Activated CD8-positive, alpha-beta T cell treated with anti-CD3 and anti-CD28 coated beads, Interleukin-2, amount 10 ng/mL, durations not matched to agents 7 days and 5 days (primary cell): ENCODE measurements at regions not wholly inside any gene's neighbourhood (a gene's known extent, or its start where the extent isn't known, plus 50 kb on each side); places are given as distances from the start of the nearest gene placed in this dataset.

Experiments
- ATAC-seq: fragments of 150-1000 bp; cut with Tn5 transposase; one replicate; pipeline ENCODE4 v1.10.0; 2021; ENCODE audit warnings: moderate library complexity
- CTCF ChIA-PET: fragments of 350-600 bp; sonication (Branson Sonifier 250); formaldehyde crosslinking; loops from one replicate; lab custom pipeline; 2021; ENCODE audit warnings: antibody characterized with exemption; lab: Charles Lee
- POLR2A ChIA-PET: fragments of 350-600 bp; sonication (Branson Sonifier 250); formaldehyde crosslinking; loops from one replicate; lab custom pipeline; 2021; ENCODE audit warnings: antibody characterized with exemption; lab: Charles Lee
- DNase-seq: peaks from one replicate; pipeline ENCODE4 v3.0.0-alpha.2; 2020
- H3K27ac Mint-ChIP-seq: one replicate; pipeline ENCODE4 v1.8.0; 2021; ENCODE audit warnings: mild to moderate bottlenecking, mixed read lengths
- H3K27me3 Mint-ChIP-seq: one replicate; pipeline ENCODE4 v1.8.0; 2021; ENCODE audit warnings: low read depth, mixed read lengths
- H3K36me3 Mint-ChIP-seq: one replicate; pipeline ENCODE4 v1.8.0; 2021; ENCODE audit warnings: low read depth, mixed read lengths
- H3K4me1 Mint-ChIP-seq: one replicate; pipeline ENCODE4 v1.8.0; 2021; ENCODE audit warnings: low read depth, mixed read lengths
- H3K4me3 Mint-ChIP-seq: one replicate; pipeline ENCODE4 v1.8.0; 2021; ENCODE audit warnings: mild to moderate bottlenecking, mixed read lengths
- H3K9me3 Mint-ChIP-seq: one replicate; pipeline ENCODE4 v1.8.0; 2022; ENCODE audit warnings: mixed read lengths; ENCODE audit not compliant: insufficient read depth

DNA sequence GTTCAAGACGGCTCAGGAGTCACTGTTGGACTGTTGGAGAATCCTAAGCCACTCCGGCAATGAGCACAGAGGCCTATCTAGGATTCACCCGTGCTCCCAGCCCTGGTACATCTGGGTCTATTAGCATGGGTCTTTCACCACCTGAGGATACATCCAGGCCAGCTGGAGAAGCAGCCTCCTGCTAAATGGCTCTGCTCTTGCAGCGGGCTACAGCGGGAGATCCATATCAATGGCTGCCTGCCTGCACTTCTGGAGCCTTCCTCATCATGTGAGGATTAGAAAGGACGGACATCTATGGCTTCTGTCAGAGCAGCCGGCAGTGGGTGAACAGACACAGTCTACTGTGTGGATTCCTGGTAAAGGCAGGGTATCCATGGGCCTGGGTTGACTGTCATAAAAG is 357.4 kb downstream of the MLLT3 start:
- ChIA-PET POLR2A (no interaction called here), CTCF (no interaction called here)
- Mint-ChIP-seq H3K27ac (no peak overlapping the region), H3K4me3 (no peak overlapping the region), H3K9me3 (peaks cover 26% of the 10 kb centered on the region), H3K4me1 (peaks cover 15% of the 10 kb centered on the region), H3K36me3 (peaks cover 35% of the 10 kb centered on the region), H3K27me3 (no peaks in the 10 kb centered on the region)
- no peak for ATAC-seq
- no peak for DNase-seq

DNA sequence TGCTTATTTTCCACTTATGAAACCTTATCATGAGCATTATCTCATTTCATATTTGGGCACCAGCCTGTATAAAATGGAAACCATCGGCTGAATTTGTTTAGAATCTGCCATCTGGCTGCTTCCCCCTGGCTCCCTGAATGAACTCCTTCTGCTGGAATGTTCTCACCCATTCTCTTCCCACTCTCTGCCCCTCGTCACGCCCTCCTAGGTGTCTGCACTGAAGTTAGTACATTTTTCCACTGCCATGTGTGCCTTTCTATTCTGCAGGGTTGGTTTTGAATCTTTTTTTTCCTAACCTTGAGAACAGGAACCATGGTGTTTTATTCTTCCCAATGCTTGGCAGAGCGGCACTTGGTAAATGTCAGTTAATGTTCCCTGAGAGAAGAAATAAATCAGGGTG is 359.7 kb downstream of the MLLT3 start:
- no peak overlapping the region for H3K4me3 Mint-ChIP-seq
- ChIA-PET CTCF (no interaction called here), POLR2A (no interaction called here)
- ATAC-seq, result no peak
- no peak for DNase-seq
- peaks cover 17% of the 10 kb centered on the region for H3K9me3 Mint-ChIP-seq
- peaks cover 21% of the 10 kb centered on the region for H3K36me3 Mint-ChIP-seq
- H3K27me3 Mint-ChIP-seq, result no peaks in the 10 kb centered on the region
- H3K4me1 Mint-ChIP-seq, result peaks cover 6% of the 10 kb centered on the region
- peak overlapping the region; percentile 19 for H3K27ac Mint-ChIP-seq

DNA sequence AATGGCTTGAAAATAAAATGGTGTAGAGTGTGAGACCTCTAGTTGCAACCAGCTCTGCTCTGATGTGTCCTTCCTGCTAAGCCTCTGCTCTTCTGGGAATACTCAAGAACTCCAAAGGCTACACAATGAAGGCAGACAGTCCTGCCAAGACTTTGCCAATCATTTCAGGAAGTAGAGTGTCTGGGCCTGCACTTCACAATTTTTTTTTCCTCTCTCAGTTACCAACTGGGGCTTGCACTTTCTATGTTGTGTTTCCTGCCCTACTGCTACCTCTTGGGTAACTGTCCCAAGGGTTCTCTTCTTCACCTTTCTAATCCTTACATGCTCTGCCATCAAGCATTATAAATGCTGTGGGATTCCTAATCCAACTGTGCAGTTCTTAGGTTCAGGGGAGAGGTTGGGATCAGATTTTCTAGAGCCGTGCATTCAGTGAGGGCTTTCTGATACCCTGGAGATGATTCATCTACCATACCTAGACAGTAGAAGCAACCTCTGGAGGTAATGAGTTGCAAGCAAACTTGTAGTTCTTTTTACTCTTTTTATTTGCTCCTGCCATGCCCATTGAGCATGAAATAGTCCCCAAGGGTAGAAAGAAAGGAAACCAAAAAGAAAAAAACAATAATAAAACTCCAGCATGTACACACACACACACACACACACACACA is 365.9 kb downstream of the MLLT3 start:
- DNase-seq (no peak), ATAC-seq (peak; percentile 63)
- ChIA-PET POLR2A (interaction anchor here (1.5 kb wide), 1 partner anchor 14 kb away, joined by 5 read pairs; no protein-coding TSS in a partner anchor), CTCF (interaction anchor here (0.6 to 1.0 kb wide), 2 partner anchors 310 kb away, joined by 3 to 4 read pairs; no protein-coding TSS in a partner anchor)
- H3K27me3 Mint-ChIP-seq, result no peaks in the 10 kb centered on the region
- peaks cover 10% of the 10 kb centered on the region for H3K9me3 Mint-ChIP-seq
- peak overlapping the region; percentile 92 for H3K27ac Mint-ChIP-seq
- peaks cover 40% of the 10 kb centered on the region for H3K4me1 Mint-ChIP-seq
- peaks cover 37% of the 10 kb centered on the region for H3K36me3 Mint-ChIP-seq
- H3K4me3 Mint-ChIP-seq, result no peak overlapping the region

DNA sequence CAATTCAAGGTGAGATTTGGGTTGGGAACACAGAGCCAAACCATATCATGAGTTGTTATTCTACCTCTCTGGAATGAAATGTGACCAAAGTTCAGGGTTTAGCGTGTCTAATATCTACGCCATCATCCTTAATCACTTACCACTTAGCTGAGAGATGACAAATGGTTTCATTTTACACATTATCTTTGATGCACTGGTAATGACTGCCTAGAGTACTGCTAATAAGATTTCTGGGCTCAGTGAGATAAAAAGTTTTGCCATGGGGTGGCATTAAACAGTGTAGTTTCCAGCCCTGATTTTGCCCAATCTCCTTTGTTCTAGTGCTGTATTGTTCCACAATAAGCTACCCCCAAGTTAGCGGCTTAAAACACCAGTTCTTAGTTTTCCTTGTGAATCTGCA is 367.2 kb downstream of the MLLT3 start:
- Mint-ChIP-seq H3K4me1 (peaks cover 37% of the 10 kb centered on the region), H3K27me3 (no peaks in the 10 kb centered on the region), H3K4me3 (no peak overlapping the region), H3K9me3 (peaks cover 10% of the 10 kb centered on the region), H3K27ac (peak overlapping the region; percentile 31), H3K36me3 (peaks cover 37% of the 10 kb centered on the region)
- no peak for ATAC-seq
- CTCF ChIA-PET, result no interaction called here
- no peak for DNase-seq
- POLR2A ChIA-PET, result interaction anchor here (1.5 kb wide), 1 partner anchor 13 kb away, joined by 5 read pairs; no protein-coding TSS in a partner anchor

DNA sequence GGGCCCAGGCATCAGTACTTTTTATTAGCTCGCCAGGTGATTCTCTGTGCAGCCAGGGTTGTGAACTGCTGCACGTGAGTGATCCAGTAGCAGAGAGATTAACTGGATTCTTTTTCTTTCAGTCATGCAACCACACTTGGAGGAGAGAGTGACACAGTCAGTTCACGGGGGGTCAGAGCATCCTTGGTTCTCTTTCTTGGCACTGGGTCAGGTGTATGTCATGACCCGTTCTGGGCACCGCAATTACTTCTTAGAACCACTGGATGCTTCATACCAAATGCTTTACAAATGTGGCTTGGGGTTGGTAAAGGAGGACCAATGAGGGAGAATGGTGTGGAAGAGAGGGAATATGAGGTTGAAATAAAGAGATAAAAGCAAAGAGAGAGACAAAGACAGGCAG is 368.7 kb downstream of the MLLT3 start:
- no peak for DNase-seq
- POLR2A ChIA-PET, result no interaction called here
- no peak overlapping the region for H3K27ac Mint-ChIP-seq
- peaks cover 43% of the 10 kb centered on the region for H3K36me3 Mint-ChIP-seq
- H3K4me1 Mint-ChIP-seq, result peaks cover 37% of the 10 kb centered on the region
- H3K27me3 Mint-ChIP-seq, result no peaks in the 10 kb centered on the region
- CTCF ChIA-PET, result interaction anchor here (1.8 kb wide), 1 partner anchor 10 kb away, joined by 7 read pairs; no protein-coding TSS in a partner anchor
- H3K4me3 Mint-ChIP-seq, result no peak overlapping the region
- no peak for ATAC-seq
- peaks cover 12% of the 10 kb centered on the region for H3K9me3 Mint-ChIP-seq

DNA sequence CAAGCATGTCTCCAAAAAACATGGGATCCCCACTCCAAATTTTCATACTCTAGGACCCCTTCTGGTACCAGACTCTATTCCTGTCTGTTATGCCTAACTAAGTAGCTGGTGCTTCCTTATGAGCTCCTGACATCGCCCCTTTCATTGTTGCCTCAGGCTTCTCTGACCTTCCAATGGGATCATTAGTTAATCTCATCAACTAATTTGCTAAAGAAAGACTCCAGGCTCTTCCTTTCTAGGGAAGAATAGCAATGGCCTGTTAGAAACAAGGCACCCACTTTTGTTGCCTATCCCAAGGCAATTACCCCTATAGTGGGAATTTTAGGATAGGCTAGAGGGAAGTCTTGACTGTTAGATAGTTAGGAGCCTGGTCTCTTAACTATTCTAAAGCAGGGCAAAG is 369.5 kb downstream of the MLLT3 start:
- no peak overlapping the region for H3K4me3 Mint-ChIP-seq
- ChIA-PET POLR2A (no interaction called here), CTCF (interaction anchor here (1.8 kb wide), 1 partner anchor 9 kb away, joined by 7 read pairs; no protein-coding TSS in a partner anchor)
- no peaks in the 10 kb centered on the region for H3K27me3 Mint-ChIP-seq
- DNase-seq (no peak), ATAC-seq (no peak)
- H3K4me1 Mint-ChIP-seq, result peaks cover 37% of the 10 kb centered on the region
- H3K36me3 Mint-ChIP-seq, result peaks cover 52% of the 10 kb centered on the region
- no peak overlapping the region for H3K27ac Mint-ChIP-seq
- H3K9me3 Mint-ChIP-seq, result peaks cover 21% of the 10 kb centered on the region

DNA sequence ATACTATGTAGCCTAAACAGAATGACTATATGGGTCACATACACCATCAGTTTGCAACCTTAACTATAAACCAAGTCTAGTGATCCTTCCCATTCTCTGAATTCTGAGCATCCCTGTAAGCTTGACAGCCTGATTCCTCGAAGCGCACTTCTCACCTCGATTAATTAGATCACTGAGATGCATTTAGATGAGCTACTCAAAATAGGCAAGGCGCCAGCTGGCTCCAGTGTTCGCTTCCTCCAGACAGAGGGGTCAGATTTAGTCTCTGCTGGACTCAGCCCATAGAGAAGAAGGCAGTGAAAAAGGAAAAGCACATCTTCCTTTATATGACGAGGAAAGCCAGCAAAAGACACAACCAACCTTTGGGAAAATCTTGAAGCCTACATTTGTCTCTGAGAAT is 371.5 kb downstream of the MLLT3 start:
- Mint-ChIP-seq H3K36me3 (peaks cover 62% of the 10 kb centered on the region), H3K27ac (no peak overlapping the region), H3K4me1 (peaks cover 37% of the 10 kb centered on the region), H3K9me3 (peaks cover 26% of the 10 kb centered on the region), H3K4me3 (no peak overlapping the region), H3K27me3 (no peaks in the 10 kb centered on the region)
- ChIA-PET CTCF (no interaction called here), POLR2A (no interaction called here)
- no peak for ATAC-seq
- DNase-seq, result no peak

DNA sequence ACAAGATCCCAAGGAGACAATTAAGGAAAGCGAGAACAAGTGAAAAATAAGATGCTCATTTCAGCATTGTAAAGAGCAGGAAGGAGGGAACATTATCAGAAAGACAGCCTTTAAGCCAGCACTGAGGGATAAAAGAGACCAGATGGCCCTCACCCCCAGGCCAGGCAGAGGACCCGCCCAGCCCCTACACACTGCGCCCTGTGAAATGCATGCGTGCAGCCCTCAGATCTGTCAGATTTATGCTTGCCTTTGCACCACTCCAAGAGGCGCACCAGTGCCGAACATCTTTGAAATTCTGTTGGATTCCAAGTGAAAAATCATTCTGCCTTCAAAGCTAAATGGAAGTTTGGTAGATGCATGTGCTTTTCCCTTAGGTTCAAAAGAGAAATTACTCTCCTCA is 378.0 kb downstream of the MLLT3 start:
- H3K4me1 Mint-ChIP-seq, result peaks cover 80% of the 10 kb centered on the region
- ATAC-seq (no peak), DNase-seq (no peak)
- peaks cover 79% of the 10 kb centered on the region for H3K36me3 Mint-ChIP-seq
- H3K4me3 Mint-ChIP-seq, result no peak overlapping the region
- ChIA-PET POLR2A (interaction anchor here (0.6 to 2.4 kb wide), 2 partner anchors 35 to 915 kb away, joined by 3 to 10 read pairs; no protein-coding TSS in a partner anchor), CTCF (interaction anchor here (2.1 kb wide), 1 partner anchor 9 kb away, joined by 7 read pairs; no protein-coding TSS in a partner anchor)
- peaks cover 5% of the 10 kb centered on the region for H3K27me3 Mint-ChIP-seq
- peak overlapping the region; percentile 90 for H3K27ac Mint-ChIP-seq
- peaks cover 35% of the 10 kb centered on the region for H3K9me3 Mint-ChIP-seq

DNA sequence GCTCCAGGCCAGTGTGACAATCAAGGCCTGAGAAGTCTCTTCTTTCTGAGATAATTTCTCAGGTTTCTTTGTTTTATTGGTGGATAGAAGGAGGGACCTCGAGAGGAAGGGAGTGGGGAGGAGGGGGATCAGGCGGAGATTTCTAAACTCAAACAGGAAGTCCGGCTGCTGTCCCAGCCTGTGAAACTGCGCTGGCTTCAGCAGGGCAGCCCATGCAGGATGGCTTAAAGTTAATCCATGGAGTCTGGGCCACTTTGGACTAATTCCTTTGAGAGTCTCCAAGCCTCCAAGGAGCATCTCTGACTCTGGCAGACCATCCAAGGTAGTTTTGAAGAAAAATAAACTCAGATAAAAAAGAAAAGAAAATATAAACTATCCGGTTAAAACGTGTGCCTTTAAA is 378.5 kb downstream of the MLLT3 start:
- DNase-seq, result no peak
- ChIA-PET POLR2A (interaction anchor here (0.6 to 2.4 kb wide), 2 partner anchors 34 to 916 kb away, joined by 3 to 10 read pairs; no protein-coding TSS in a partner anchor), CTCF (interaction anchor here (0.8 to 2.1 kb wide), 3 partner anchors 9 to 697 kb away, joined by 3 to 7 read pairs (median 3); no protein-coding TSS in a partner anchor)
- no peak overlapping the region for H3K4me3 Mint-ChIP-seq
- H3K27ac Mint-ChIP-seq, result peak overlapping the region; percentile 90
- peaks cover 76% of the 10 kb centered on the region for H3K36me3 Mint-ChIP-seq
- H3K9me3 Mint-ChIP-seq, result peaks cover 35% of the 10 kb centered on the region
- H3K4me1 Mint-ChIP-seq, result peaks cover 82% of the 10 kb centered on the region
- peaks cover 5% of the 10 kb centered on the region for H3K27me3 Mint-ChIP-seq
- ATAC-seq, result no peak

DNA sequence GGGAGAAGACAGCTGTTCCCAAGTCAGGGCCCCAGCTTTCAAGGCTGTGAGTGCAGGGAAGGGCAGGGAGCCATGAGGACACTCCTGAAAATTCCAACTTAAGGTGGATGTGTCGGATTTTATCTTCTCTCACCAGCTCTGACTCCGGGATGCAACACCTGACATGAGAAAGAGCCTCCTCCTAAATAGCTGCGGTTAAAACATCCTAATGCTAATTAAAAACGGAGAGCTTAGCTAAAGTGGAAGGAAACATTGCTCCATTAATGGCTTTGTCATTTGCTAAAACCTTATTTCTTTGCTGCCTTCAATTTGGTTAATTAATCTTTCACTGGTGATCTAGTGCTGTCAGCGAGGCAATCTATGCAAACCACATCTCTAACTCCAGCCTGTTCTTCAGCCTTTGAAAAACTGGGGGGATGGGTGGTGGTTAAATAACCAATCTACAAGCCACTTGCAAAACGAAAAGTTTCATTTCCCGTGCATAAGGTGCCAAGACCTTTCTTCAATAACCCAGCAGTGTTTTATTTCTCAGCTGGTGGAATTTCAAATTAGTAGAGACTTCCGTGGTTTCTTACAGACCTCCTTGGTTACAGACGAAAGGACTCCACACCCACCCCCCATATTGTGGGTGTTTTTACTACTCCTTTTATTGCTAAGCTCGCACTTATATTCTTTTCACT is 379.6 kb downstream of the MLLT3 start:
- DNase-seq, result peak; percentile 86
- Mint-ChIP-seq H3K27me3 (peaks cover 5% of the 10 kb centered on the region), H3K4me1 (peaks cover 88% of the 10 kb centered on the region), H3K36me3 (peaks cover 69% of the 10 kb centered on the region), H3K4me3 (peak overlapping the region; percentile 52), H3K9me3 (peaks cover 23% of the 10 kb centered on the region), H3K27ac (peak overlapping the region; percentile 90)
- ChIA-PET POLR2A (interaction anchor here (0.6 to 2.4 kb wide), 8 partner anchors 13 to 380 kb away, joined by 3 to 10 read pairs (median 4); partner anchors contain the start of gene MLLT3), CTCF (interaction anchor here (0.8 to 2.5 kb wide), 7 partner anchors 11 to 699 kb away, joined by 3 to 11 read pairs (median 4); no protein-coding TSS in a partner anchor)
- ATAC-seq, result peak; percentile 90

DNA sequence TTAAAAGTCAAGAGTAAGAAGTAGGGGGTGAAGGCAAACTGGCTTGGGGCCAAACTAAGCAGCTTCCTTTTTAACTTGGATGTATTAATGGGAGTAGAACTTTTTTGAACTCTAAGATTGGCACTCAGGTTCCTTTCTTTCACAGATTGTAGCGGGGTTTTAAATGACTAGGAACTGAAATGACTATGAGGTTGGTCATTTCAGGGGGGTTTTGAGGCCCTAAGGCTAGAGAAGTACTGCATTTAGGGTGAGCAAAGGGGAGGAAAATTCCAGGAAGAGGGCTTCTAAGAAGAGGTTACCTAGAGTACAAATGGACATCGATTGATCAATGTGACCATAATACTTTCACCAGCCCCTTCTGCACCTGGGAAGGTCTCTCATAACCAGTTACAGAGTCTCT is 381.8 kb downstream of the MLLT3 start:
- ATAC-seq, result no peak
- ChIA-PET CTCF (interaction anchor here (0.7 to 1.2 kb wide), 2 partner anchors 12 to 15 kb away, joined by 3 read pairs; no protein-coding TSS in a partner anchor), POLR2A (no interaction called here)
- H3K4me3 Mint-ChIP-seq, result no peak overlapping the region
- peak overlapping the region; percentile 77 for H3K27ac Mint-ChIP-seq
- peaks cover 5% of the 10 kb centered on the region for H3K27me3 Mint-ChIP-seq
- peaks cover 87% of the 10 kb centered on the region for H3K4me1 Mint-ChIP-seq
- peaks cover 30% of the 10 kb centered on the region for H3K9me3 Mint-ChIP-seq
- DNase-seq, result no peak
- H3K36me3 Mint-ChIP-seq, result peaks cover 65% of the 10 kb centered on the region
